OCI-LY7 (cell line): ENCODE measurements at regions not wholly inside any gene's neighbourhood (a gene's known extent, or its start where the extent isn't known, plus 50 kb on each side); places are given as distances from the start of the nearest gene placed in this dataset.

Experiments
- EZH2phosphoT487 ChIP-seq: fragments of 200-600 bp; sonication (generic); IDR thresholded peaks from 2 replicates; pipeline ENCODE4 v1.6.1; 2018; ENCODE audit warnings: low read depth, borderline replicate concordance, mild to moderate bottlenecking, mixed run types, antibody characterized with exemption, low read length, moderate library complexity, mixed read lengths
- TF ChIP-seq, protein P1 (sequence below): fragments of 200-600 bp; sonication (generic); conservative IDR thresholded peaks from 2 replicates; pipeline ENCODE4 v1.5.1; 2014; ENCODE audit warnings: mild to moderate bottlenecking, antibody characterized with exemption, low read length, moderate library complexity, mixed read lengths

DNA sequence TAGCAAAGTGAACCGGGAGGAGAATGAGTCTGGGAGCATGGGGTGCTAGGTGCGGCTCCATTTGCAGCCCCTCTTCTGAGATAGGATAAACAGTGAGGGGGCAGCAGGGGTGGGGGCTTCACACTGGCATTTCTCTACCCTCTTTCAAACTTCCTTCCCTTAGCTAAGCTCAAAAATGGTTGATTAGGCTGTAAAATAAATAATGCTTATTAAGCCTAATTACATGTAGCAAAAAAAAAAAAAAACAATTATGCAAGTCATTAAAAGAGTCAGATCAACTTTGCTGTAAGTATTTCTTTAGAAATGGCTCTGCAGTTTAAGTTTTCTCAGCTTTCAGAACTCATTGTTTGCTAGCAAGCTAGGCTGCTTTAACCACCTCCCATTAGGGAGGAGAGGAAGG is 182.7 kb upstream of the FBXO11 start:
- TF ChIP-seq, protein P1, sequence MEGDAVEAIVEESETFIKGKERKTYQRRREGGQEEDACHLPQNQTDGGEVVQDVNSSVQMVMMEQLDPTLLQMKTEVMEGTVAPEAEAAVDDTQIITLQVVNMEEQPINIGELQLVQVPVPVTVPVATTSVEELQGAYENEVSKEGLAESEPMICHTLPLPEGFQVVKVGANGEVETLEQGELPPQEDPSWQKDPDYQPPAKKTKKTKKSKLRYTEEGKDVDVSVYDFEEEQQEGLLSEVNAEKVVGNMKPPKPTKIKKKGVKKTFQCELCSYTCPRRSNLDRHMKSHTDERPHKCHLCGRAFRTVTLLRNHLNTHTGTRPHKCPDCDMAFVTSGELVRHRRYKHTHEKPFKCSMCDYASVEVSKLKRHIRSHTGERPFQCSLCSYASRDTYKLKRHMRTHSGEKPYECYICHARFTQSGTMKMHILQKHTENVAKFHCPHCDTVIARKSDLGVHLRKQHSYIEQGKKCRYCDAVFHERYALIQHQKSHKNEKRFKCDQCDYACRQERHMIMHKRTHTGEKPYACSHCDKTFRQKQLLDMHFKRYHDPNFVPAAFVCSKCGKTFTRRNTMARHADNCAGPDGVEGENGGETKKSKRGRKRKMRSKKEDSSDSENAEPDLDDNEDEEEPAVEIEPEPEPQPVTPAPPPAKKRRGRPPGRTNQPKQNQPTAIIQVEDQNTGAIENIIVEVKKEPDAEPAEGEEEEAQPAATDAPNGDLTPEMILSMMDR: no peak
- TF ChIP-seq EZH2phosphoT487: no peak
